ENCODE measurements at regions not wholly inside any gene's neighbourhood (a gene's known extent, or its start where the extent isn't known, plus 50 kb on each side); places are given as distances from the start of the nearest gene placed in this dataset.

DNA sequence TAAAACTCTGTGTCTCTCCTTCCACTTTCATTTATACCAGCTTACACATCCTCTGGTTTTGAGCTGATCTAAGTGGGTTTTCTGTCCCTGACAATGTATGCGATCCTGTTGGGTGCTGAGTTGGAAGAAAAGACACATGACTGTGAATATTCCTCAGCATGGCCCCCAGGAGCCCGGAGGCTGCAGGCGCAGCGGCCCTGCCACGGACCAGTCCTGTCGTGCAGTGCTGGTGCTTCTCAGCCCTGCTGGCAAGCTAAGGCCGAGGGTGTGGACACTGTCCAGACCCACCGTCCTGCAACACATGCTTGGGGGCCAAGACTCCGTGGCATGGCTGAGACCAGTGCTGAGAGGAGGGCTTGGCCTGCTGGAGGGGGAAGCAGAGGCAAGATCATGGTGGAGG lies 328.9 kb upstream of the IRX2 start:
- H3K4me3 ChIP-seq, result no peak overlapping the region
- no peaks in the 10 kb centered on the region for H3K79me2 ChIP-seq (ENCODE audit: control insufficient read depth, insufficient read depth, low read length)
- POLR2A ChIA-PET, result no interaction called here
- no peaks in the 10 kb centered on the region; the same call in 2 of the 3 replicates for H3K9me3 ChIP-seq (replicated peaks; ENCODE audit: control insufficient read depth, insufficient read depth, low read length)
- no peak overlapping the region for H2AFZ ChIP-seq (ENCODE audit: control insufficient read depth, low read depth, low read length)
- H3K9ac ChIP-seq (ENCODE audit: control insufficient read depth, insufficient read depth, low read length), result no peak overlapping the region
- no TSS peak for BruUV-seq (replicated peaks)
- FAIRE-seq (no peak), ATAC-seq (no peak), DNase-seq (ENCODE audit: low read depth, low spot score) (no peak)
- TF ChIP-seq ASH2L (IDR thresholded peaks at IDR 0.05; ENCODE audit: borderline replicate concordance, low read depth) (no peak), NFIC (IDR thresholded peaks at IDR 0.05; ENCODE audit: low read depth, low read length) (no peak), SMARCA5 (IDR thresholded peaks at IDR 0.05) (no peak), ATF3 (IDR thresholded peaks at IDR 0.05; ENCODE audit: borderline replicate concordance, extremely low read depth, low read depth, low read length) (no peak), RAD21 (IDR thresholded peaks at IDR 0.05; ENCODE audit: insufficient read depth, low read depth, low read length) (no peak), SREBF2 (IDR thresholded peaks at IDR 0.05; ENCODE audit: low read length) (no peak), SP1 (IDR thresholded peaks at IDR 0.05; ENCODE audit: low read depth, low read length) (no peak), PML (IDR thresholded peaks at IDR 0.05; ENCODE audit: low read length) (no peak), STAT3 (IDR thresholded peaks at IDR 0.05; ENCODE audit: low read depth, low read length) (no peak), EED (IDR thresholded peaks at IDR 0.05; ENCODE audit: low read depth) (no peak), CUX1 (IDR thresholded peaks at IDR 0.05; ENCODE audit: insufficient replicate concordance, low read depth, low read length) (no peak)
- TF ChIP-seq, protein P1, sequence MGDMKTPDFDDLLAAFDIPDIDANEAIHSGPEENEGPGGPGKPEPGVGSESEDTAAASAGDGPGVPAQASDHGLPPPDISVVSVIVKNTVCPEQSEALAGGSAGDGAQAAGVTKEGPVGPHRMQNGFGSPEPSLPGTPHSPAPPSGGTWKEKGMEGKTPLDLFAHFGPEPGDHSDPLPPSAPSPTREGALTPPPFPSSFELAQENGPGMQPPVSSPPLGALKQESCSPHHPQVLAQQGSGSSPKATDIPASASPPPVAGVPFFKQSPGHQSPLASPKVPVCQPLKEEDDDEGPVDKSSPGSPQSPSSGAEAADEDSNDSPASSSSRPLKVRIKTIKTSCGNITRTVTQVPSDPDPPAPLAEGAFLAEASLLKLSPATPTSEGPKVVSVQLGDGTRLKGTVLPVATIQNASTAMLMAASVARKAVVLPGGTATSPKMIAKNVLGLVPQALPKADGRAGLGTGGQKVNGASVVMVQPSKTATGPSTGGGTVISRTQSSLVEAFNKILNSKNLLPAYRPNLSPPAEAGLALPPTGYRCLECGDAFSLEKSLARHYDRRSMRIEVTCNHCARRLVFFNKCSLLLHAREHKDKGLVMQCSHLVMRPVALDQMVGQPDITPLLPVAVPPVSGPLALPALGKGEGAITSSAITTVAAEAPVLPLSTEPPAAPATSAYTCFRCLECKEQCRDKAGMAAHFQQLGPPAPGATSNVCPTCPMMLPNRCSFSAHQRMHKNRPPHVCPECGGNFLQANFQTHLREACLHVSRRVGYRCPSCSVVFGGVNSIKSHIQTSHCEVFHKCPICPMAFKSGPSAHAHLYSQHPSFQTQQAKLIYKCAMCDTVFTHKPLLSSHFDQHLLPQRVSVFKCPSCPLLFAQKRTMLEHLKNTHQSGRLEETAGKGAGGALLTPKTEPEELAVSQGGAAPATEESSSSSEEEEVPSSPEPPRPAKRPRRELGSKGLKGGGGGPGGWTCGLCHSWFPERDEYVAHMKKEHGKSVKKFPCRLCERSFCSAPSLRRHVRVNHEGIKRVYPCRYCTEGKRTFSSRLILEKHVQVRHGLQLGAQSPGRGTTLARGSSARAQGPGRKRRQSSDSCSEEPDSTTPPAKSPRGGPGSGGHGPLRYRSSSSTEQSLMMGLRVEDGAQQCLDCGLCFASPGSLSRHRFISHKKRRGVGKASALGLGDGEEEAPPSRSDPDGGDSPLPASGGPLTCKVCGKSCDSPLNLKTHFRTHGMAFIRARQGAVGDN (IDR thresholded peaks at IDR 0.05), result no peak
- TF ChIP-seq, protein P2, sequence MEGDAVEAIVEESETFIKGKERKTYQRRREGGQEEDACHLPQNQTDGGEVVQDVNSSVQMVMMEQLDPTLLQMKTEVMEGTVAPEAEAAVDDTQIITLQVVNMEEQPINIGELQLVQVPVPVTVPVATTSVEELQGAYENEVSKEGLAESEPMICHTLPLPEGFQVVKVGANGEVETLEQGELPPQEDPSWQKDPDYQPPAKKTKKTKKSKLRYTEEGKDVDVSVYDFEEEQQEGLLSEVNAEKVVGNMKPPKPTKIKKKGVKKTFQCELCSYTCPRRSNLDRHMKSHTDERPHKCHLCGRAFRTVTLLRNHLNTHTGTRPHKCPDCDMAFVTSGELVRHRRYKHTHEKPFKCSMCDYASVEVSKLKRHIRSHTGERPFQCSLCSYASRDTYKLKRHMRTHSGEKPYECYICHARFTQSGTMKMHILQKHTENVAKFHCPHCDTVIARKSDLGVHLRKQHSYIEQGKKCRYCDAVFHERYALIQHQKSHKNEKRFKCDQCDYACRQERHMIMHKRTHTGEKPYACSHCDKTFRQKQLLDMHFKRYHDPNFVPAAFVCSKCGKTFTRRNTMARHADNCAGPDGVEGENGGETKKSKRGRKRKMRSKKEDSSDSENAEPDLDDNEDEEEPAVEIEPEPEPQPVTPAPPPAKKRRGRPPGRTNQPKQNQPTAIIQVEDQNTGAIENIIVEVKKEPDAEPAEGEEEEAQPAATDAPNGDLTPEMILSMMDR (IDR thresholded peaks at IDR 0.05 in 2 of 3, conservative IDR thresholded peaks at IDR 0.05 in 1 of 3; ENCODE audit: control insufficient read depth in 2 of 3, extremely low read depth in 1 of 3, insufficient read depth in 1 of 3, low read depth in 3 of 3, low read length in 3 of 3), result no peak
- no peak overlapping the region for H3K4me2 ChIP-seq (ENCODE audit: control insufficient read depth, insufficient read depth)
- H4K20me1 ChIP-seq (ENCODE audit: control insufficient read depth, insufficient read depth), result no peaks in the 10 kb centered on the region
- 34% methylated on average over 9 of the region's 9 CpGs for WGBS (ENCODE audit: insufficient coverage, insufficient replicate concordance, low lambda C conversion rate, missing lambda C conversion rate)
- H3K4me1 ChIP-seq (ENCODE audit: control insufficient read depth, insufficient read depth, low read length), result no peaks in the 10 kb centered on the region
- H3K27ac ChIP-seq (ENCODE audit: control insufficient read depth, insufficient read depth), result no peak overlapping the region
- H3K27me3 ChIP-seq (replicated peaks in 1 of 2; ENCODE audit: control insufficient read depth in 2 of 2, insufficient read depth in 2 of 2, low read length in 1 of 2), result no peaks in the 10 kb centered on the region
- in situ Hi-C loops (cut with MboI) (no loop called here), intact Hi-C loops (cut with micrococcal nuclease; ENCODE audit: unreplicated experiment) (no loop called here)
- CTCF ChIA-PET, result no interaction called here
- RAD21 ChIA-PET (ENCODE audit: unreplicated experiment), result no interaction called here
- SMC1A ChIA-PET (ENCODE audit: uncharacterized antibody, unreplicated experiment), result no interaction called here
- H3K36me3 ChIP-seq (ENCODE audit: control insufficient read depth in 2 of 2, insufficient read depth in 2 of 2, low read length in 1 of 2), result no peaks in the 10 kb centered on the region
